GM21825 (cell line): ENCODE measurements at regions not wholly inside any gene's neighbourhood (a gene's known extent, or its start where the extent isn't known, plus 50 kb on each side); places are given as distances from the start of the nearest gene placed in this dataset.
"Not testable (repeated sequence)": the region's sequence is repeated elsewhere in the genome, so short reads cannot be mapped to it uniquely, and the experiment has no call there.

Experiments
- ATAC-seq: cut with Tn5 transposase; IDR thresholded peaks from one replicate; pipeline ENCODE4 v1.9.1; 2021; ENCODE audit warnings: mild to moderate bottlenecking, moderate library complexity; ENCODE audit not compliant: unreplicated experiment

- ATAC-seq: no peak
Measured at GRCh38 chr1:193914871-193915270, 728.5 kb upstream of the B3GALT2 start.

- ATAC-seq: no peak
Measured at GRCh38 chr1:193909406-193910082, 723.1 kb upstream of the B3GALT2 start.

- ATAC-seq: no peak
Measured at GRCh38 chr1:193905288-193906085, 719.1 kb upstream of the B3GALT2 start.

GRCh38 chr1:193891788-193892187 is 705.4 kb upstream of the B3GALT2 start:
- no peak for ATAC-seq

- ATAC-seq: no peak
Measured at GRCh38 chr1:193890935-193891334, 704.5 kb upstream of the B3GALT2 start.

- ATAC-seq: no peak
Measured at GRCh38 chr1:193884848-193885558, 698.6 kb upstream of the B3GALT2 start.

GRCh38 chr1:193877920-193878319 is 691.5 kb upstream of the B3GALT2 start:
- not testable (repeated sequence) for ATAC-seq

- ATAC-seq: no peak
Measured at GRCh38 chr1:193868425-193868824, 682.0 kb upstream of the B3GALT2 start.

- no peak for ATAC-seq
Measured at GRCh38 chr1:193856261-193856660, 669.8 kb upstream of the B3GALT2 start.

- ATAC-seq: no peak
Measured at GRCh38 chr1:193850745-193851144, 664.3 kb upstream of the B3GALT2 start.

- ATAC-seq: no peak
Measured at GRCh38 chr1:193846876-193847604, 660.6 kb upstream of the B3GALT2 start.

GRCh38 chr1:193846411-193846810 is 660.0 kb upstream of the B3GALT2 start:
- no peak for ATAC-seq

- no peak for ATAC-seq
Measured at GRCh38 chr1:193841857-193842256, 655.4 kb upstream of the B3GALT2 start.

- no peak for ATAC-seq
Measured at GRCh38 chr1:193831465-193831864, 645.1 kb upstream of the B3GALT2 start.

GRCh38 chr1:193827516-193827915 is 641.1 kb upstream of the B3GALT2 start:
- no peak for ATAC-seq

GRCh38 chr1:193819376-193819775 is 633.0 kb upstream of the B3GALT2 start:
- no peak for ATAC-seq

- no peak for ATAC-seq
Measured at GRCh38 chr1:193807208-193807607, 620.8 kb upstream of the B3GALT2 start.

GRCh38 chr1:193806079-193807048 is 620.0 kb upstream of the B3GALT2 start:
- ATAC-seq: no peak

- ATAC-seq: no peak
Measured at GRCh38 chr1:193799948-193800690, 613.7 kb upstream of the B3GALT2 start.
